ENCODE measurements at regions not wholly inside any gene's neighbourhood (a gene's known extent, or its start where the extent isn't known, plus 50 kb on each side); places are given as distances from the start of the nearest gene placed in this dataset.

DNA sequence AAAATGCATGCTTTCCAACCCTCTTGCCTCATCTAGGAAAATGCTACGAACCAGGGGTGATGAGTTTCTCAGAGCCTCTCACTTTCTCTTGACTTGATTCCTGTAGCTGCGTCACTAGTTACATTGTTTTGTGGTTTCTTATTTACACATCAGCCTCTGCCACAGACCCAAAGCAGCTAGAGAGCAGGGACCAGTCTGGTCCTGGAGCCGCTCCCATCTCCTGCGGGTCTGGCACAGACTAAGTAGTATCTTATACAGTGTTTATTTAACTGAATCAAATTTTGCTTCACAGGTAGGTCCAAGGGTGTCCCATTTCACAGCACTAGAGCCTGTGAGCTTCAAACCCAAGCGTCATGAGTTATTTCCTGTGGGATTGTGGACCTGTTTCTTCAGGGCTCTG, 310.5 kb downstream of the MYCN start:
- Histone ChIP-seq H3K9me3 (ENCODE audit: low read length) (no peaks in the 10 kb centered on the region), H3F3A (ENCODE audit: insufficient read depth, low read length, poor library complexity, severe bottlenecking) (no peaks in the 10 kb centered on the region), H3K9ac (ENCODE audit: low read length) (no peak overlapping the region), H3K9me2 (ENCODE audit: insufficient read depth, low read length) (no peaks in the 10 kb centered on the region), H4K20me1 (ENCODE audit: insufficient read depth) (no peaks in the 10 kb centered on the region), H3K36me3 (ENCODE audit: insufficient read depth, low read length) (no peaks in the 10 kb centered on the region), H3K4me3 (ENCODE audit: low read length) (no peak overlapping the region), H3K4me2 (ENCODE audit: low read length) (no peak overlapping the region), H3K27me3 (ENCODE audit: insufficient read depth, low read depth, low read length) (no peaks in the 10 kb centered on the region), H3K27ac (ENCODE audit: low read length) (no peak overlapping the region), H3K79me2 (replicated peaks; ENCODE audit: insufficient read depth, low read length) (no peaks in the 10 kb centered on the region), H2AFZ (ENCODE audit: low read depth, low read length) (no peak overlapping the region)
- TF ChIP-seq RAD21 (conservative IDR thresholded peaks at IDR 0.05) (no peak), EZH2 (IDR thresholded peaks at IDR 0.05; ENCODE audit: borderline replicate concordance, insufficient read depth, low read length, poor library complexity, severe bottlenecking) (no peak), SMC3 (conservative IDR thresholded peaks at IDR 0.05; ENCODE audit: poor library complexity) (no peak), POLR2AphosphoS5 (IDR thresholded peaks at IDR 0.05) (no peak), TAF1 (IDR thresholded peaks at IDR 0.05; ENCODE audit: low read depth) (no peak), MXI1 (conservative IDR thresholded peaks at IDR 0.05; ENCODE audit: poor library complexity, severe bottlenecking) (no peak), EP300 (conservative IDR thresholded peaks at IDR 0.05; ENCODE audit: poor library complexity, severe bottlenecking) (no peak)
- TF ChIP-seq, protein P1, sequence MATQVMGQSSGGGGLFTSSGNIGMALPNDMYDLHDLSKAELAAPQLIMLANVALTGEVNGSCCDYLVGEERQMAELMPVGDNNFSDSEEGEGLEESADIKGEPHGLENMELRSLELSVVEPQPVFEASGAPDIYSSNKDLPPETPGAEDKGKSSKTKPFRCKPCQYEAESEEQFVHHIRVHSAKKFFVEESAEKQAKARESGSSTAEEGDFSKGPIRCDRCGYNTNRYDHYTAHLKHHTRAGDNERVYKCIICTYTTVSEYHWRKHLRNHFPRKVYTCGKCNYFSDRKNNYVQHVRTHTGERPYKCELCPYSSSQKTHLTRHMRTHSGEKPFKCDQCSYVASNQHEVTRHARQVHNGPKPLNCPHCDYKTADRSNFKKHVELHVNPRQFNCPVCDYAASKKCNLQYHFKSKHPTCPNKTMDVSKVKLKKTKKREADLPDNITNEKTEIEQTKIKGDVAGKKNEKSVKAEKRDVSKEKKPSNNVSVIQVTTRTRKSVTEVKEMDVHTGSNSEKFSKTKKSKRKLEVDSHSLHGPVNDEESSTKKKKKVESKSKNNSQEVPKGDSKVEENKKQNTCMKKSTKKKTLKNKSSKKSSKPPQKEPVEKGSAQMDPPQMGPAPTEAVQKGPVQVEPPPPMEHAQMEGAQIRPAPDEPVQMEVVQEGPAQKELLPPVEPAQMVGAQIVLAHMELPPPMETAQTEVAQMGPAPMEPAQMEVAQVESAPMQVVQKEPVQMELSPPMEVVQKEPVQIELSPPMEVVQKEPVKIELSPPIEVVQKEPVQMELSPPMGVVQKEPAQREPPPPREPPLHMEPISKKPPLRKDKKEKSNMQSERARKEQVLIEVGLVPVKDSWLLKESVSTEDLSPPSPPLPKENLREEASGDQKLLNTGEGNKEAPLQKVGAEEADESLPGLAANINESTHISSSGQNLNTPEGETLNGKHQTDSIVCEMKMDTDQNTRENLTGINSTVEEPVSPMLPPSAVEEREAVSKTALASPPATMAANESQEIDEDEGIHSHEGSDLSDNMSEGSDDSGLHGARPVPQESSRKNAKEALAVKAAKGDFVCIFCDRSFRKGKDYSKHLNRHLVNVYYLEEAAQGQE (IDR thresholded peaks at IDR 0.05; ENCODE audit: borderline replicate concordance) = no peak
- TF ChIP-seq, protein P2, sequence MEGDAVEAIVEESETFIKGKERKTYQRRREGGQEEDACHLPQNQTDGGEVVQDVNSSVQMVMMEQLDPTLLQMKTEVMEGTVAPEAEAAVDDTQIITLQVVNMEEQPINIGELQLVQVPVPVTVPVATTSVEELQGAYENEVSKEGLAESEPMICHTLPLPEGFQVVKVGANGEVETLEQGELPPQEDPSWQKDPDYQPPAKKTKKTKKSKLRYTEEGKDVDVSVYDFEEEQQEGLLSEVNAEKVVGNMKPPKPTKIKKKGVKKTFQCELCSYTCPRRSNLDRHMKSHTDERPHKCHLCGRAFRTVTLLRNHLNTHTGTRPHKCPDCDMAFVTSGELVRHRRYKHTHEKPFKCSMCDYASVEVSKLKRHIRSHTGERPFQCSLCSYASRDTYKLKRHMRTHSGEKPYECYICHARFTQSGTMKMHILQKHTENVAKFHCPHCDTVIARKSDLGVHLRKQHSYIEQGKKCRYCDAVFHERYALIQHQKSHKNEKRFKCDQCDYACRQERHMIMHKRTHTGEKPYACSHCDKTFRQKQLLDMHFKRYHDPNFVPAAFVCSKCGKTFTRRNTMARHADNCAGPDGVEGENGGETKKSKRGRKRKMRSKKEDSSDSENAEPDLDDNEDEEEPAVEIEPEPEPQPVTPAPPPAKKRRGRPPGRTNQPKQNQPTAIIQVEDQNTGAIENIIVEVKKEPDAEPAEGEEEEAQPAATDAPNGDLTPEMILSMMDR (IDR thresholded peaks at IDR 0.05; ENCODE audit: poor library complexity, severe bottlenecking) = no peak

DNA sequence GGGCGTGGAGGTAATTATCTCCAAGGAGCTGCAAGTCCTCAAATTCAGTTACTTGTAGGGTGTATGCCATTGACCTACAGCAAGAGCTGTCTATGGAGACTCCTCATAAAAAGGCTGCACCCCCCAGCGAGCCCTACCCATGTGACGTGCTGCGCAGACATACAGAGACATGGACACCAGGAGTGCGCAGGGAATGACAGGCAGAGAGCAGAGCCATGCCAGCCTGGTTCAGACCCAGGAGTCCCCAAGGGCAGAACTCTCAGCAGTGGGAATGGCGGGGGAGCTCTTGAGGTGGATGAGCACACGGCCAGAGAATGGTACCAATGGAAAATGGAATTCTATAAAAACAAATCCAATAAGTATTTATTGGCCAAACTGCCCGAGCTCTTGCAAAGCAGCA, 310.1 kb downstream of the MYCN start:
- no peak overlapping the region for H3K4me3 ChIP-seq (ENCODE audit: low read length)
- no peaks in the 10 kb centered on the region for H3K79me2 ChIP-seq (replicated peaks; ENCODE audit: insufficient read depth, low read length)
- no peak overlapping the region for H3K4me2 ChIP-seq (ENCODE audit: low read length)
- TF ChIP-seq EZH2 (IDR thresholded peaks at IDR 0.05; ENCODE audit: borderline replicate concordance, insufficient read depth, low read length, poor library complexity, severe bottlenecking) (no peak), MXI1 (conservative IDR thresholded peaks at IDR 0.05; ENCODE audit: poor library complexity, severe bottlenecking) (no peak), EP300 (conservative IDR thresholded peaks at IDR 0.05; ENCODE audit: poor library complexity, severe bottlenecking) (no peak), POLR2AphosphoS5 (IDR thresholded peaks at IDR 0.05) (no peak), RAD21 (conservative IDR thresholded peaks at IDR 0.05) (no peak), SMC3 (conservative IDR thresholded peaks at IDR 0.05; ENCODE audit: poor library complexity) (no peak), TAF1 (IDR thresholded peaks at IDR 0.05; ENCODE audit: low read depth) (no peak)
- TF ChIP-seq, protein P2 (IDR thresholded peaks at IDR 0.05; ENCODE audit: poor library complexity, severe bottlenecking) = no peak
- TF ChIP-seq, protein P1 (IDR thresholded peaks at IDR 0.05; ENCODE audit: borderline replicate concordance) = no peak
- no peak overlapping the region for H2AFZ ChIP-seq (ENCODE audit: low read depth, low read length)
- no peaks in the 10 kb centered on the region for H3K9me3 ChIP-seq (ENCODE audit: low read length)
- H4K20me1 ChIP-seq (ENCODE audit: insufficient read depth) = no peaks in the 10 kb centered on the region
- H3K36me3 ChIP-seq (ENCODE audit: insufficient read depth, low read length) = no peaks in the 10 kb centered on the region
- H3F3A ChIP-seq (ENCODE audit: insufficient read depth, low read length, poor library complexity, severe bottlenecking) = no peaks in the 10 kb centered on the region
- no peaks in the 10 kb centered on the region for H3K9me2 ChIP-seq (ENCODE audit: insufficient read depth, low read length)
- no peak overlapping the region for H3K9ac ChIP-seq (ENCODE audit: low read length)
- H3K27me3 ChIP-seq (ENCODE audit: insufficient read depth, low read depth, low read length) = no peaks in the 10 kb centered on the region
- H3K27ac ChIP-seq (ENCODE audit: low read length) = no peak overlapping the region
